H1 (cell line): ENCODE measurements at regions not wholly inside any gene's neighbourhood (a gene's known extent, or its start where the extent isn't known, plus 50 kb on each side); places are given as distances from the start of the nearest gene placed in this dataset.

Experiments used
- CEBPB ChIP-seq: IDR thresholded peaks from 2 replicates; pipeline ENCODE4 v1.6.1; 2012; ENCODE audit warnings: low read depth, low read length
- CHD1 ChIP-seq: IDR thresholded peaks from 2 replicates; pipeline ENCODE4 v1.6.1; 2012; ENCODE audit warnings: low read depth, low read length, improper control_type of control experiment
- CTCF ChIP-seq, 3 experiments: IDR thresholded peaks; 1 replicate in 2 of 3; 2 replicates in 1 of 3; pipeline versions ENCODE4 v1.5.1 to v1.6.1; 2011; ENCODE audit warnings: low read length in 3 of 3, mild to moderate bottlenecking in 3 of 3, inconsistent platforms in 2 of 3, low read depth in 1 of 3, moderate library complexity in 1 of 3; ENCODE audit not compliant: insufficient read depth in 1 of 3; ENCODE audit errors: control extremely low read depth in 1 of 3
- EP300 ChIP-seq, 2 experiments: IDR thresholded peaks; 1 replicate in 1 of 2; 2 replicates in 1 of 2; pipeline ENCODE4 v1.6.1; 2011 to 2012; ENCODE audit warnings: low read depth in 2 of 2, low read length in 2 of 2, mild to moderate bottlenecking in 2 of 2, borderline replicate concordance in 1 of 2, inconsistent platforms in 1 of 2, moderate library complexity in 1 of 2
- GABPA ChIP-seq: IDR thresholded peaks from 2 replicates; pipeline ENCODE4 v1.6.1; 2011; ENCODE audit warnings: mild to moderate bottlenecking, low read length, moderate library complexity, borderline replicate concordance; ENCODE audit not compliant: insufficient read depth
- POLR2A ChIP-seq, 2 experiments: IDR thresholded peaks; 1 replicate in 1 of 2; 2 replicates in 1 of 2; pipeline ENCODE4 v1.6.1; 2011; ENCODE audit warnings: low read depth in 2 of 2, low read length in 2 of 2, mild to moderate bottlenecking in 2 of 2; ENCODE audit errors: control extremely low read depth in 1 of 2

- TF ChIP-seq GABPA (no peak), CTCF (IDR thresholded peaks at IDR 0.05; ENCODE audit: control extremely low read depth in 1 of 3, insufficient read depth in 1 of 3, low read depth in 1 of 3, low read length in 3 of 3) (no peak), CEBPB (no peak), POLR2A (IDR thresholded peaks at IDR 0.05; ENCODE audit: control extremely low read depth in 1 of 2, low read depth in 2 of 2, low read length in 2 of 2) (no peak), CHD1 (no peak), EP300 (IDR thresholded peaks at IDR 0.05; ENCODE audit: borderline replicate concordance in 1 of 2, low read depth in 2 of 2, low read length in 2 of 2) (no peak)
Measured at GRCh38 chr12:63348556-63348955, 197.6 kb upstream of the AVPR1A start.
